KMS-11 (cell line): ENCODE measurements at regions not wholly inside any gene's neighbourhood (a gene's known extent, or its start where the extent isn't known, plus 50 kb on each side); places are given as distances from the start of the nearest gene placed in this dataset.

Source experiments
- H2AFZ ChIP-seq: fragments of 200-600 bp; sonication (generic); 2 replicates; pipeline ENCODE4 v1.6.1; 2016; ENCODE audit warnings: antibody characterized with exemption, mixed run types, low read depth
- H3K27ac ChIP-seq: fragments of 200-600 bp; sonication (generic); 2 replicates; pipeline ENCODE4 v1.6.1; 2016; ENCODE audit warnings: mild to moderate bottlenecking, mixed run types
- H3K27me3 ChIP-seq: fragments of 200-600 bp; sonication (generic); 2 replicates; pipeline ENCODE4 v1.6.1; 2017; ENCODE audit warnings: mild to moderate bottlenecking, low read depth, mixed run types, moderate library complexity; ENCODE audit not compliant: insufficient read depth
- H3K36me3 ChIP-seq: fragments of 200-600 bp; sonication (generic); 2 replicates; pipeline ENCODE4 v1.6.1; 2017; ENCODE audit warnings: mild to moderate bottlenecking, mixed run types; ENCODE audit not compliant: insufficient read depth
- H3K4me1 ChIP-seq: fragments of 200-600 bp; sonication (generic); 2 replicates; pipeline ENCODE4 v1.6.1; 2016; ENCODE audit warnings: mild to moderate bottlenecking, low read depth, mixed run types; ENCODE audit not compliant: poor library complexity, severe bottlenecking
- H3K4me2 ChIP-seq: fragments of 200-600 bp; sonication (generic); 2 replicates; pipeline ENCODE4 v1.7.0; 2016; ENCODE audit warnings: mild to moderate bottlenecking, mixed run types
- H3K4me3 ChIP-seq: fragments of 200-600 bp; sonication (generic); IDR thresholded peaks from 2 replicates; pipeline ENCODE4 v1.6.1; 2017; ENCODE audit warnings: low read depth, low read length, mixed read lengths; ENCODE audit not compliant: insufficient read depth
- H3K79me2 ChIP-seq: fragments of 200-600 bp; sonication (generic); 2 replicates; pipeline ENCODE4 v1.6.1; 2016; ENCODE audit warnings: low read depth, mixed run types; ENCODE audit not compliant: insufficient read depth
- H3K9ac ChIP-seq: fragments of 200-600 bp; sonication (generic); 2 replicates; pipeline ENCODE4 v1.6.1; 2016; ENCODE audit warnings: mild to moderate bottlenecking, mixed run types
- H4K20me1 ChIP-seq: fragments of 200-600 bp; sonication (generic); 2 replicates; pipeline ENCODE4 v1.6.1; 2016; ENCODE audit warnings: mild to moderate bottlenecking, mixed run types; ENCODE audit not compliant: insufficient read depth
- CTCF ChIP-seq: fragments of 200-600 bp; sonication (generic); conservative IDR thresholded peaks from 2 replicates; pipeline ENCODE4 v1.6.1; 2017; ENCODE audit warnings: low read depth, mild to moderate bottlenecking, antibody characterized with exemption, low read length, moderate library complexity, mixed read lengths

- no peak for TF ChIP-seq CTCF
- no peak overlapping the region for H2AFZ ChIP-seq
- no peak overlapping the region for H3K4me2 ChIP-seq
- no peaks in the 10 kb centered on the region for H3K36me3 ChIP-seq
- H3K9ac ChIP-seq, result no peak overlapping the region
- H3K4me1 ChIP-seq, result no peaks in the 10 kb centered on the region
- H4K20me1 ChIP-seq, result no peaks in the 10 kb centered on the region
- no peaks in the 10 kb centered on the region for H3K79me2 ChIP-seq
- no peaks in the 10 kb centered on the region for H3K27me3 ChIP-seq
- no peak overlapping the region for H3K27ac ChIP-seq
- H3K4me3 ChIP-seq, result no peak overlapping the region
Measured at GRCh38 chr5:39577529-39577928, 152.7 kb upstream of the DAB2 start.

GRCh38 chr5:39570403-39571027 lies 145.7 kb upstream of the DAB2 start:
- Histone ChIP-seq H3K4me2 (no peak overlapping the region), H2AFZ (no peak overlapping the region), H3K4me3 (no peak overlapping the region), H3K36me3 (no peaks in the 10 kb centered on the region), H4K20me1 (no peaks in the 10 kb centered on the region), H3K9ac (no peak overlapping the region), H3K79me2 (no peaks in the 10 kb centered on the region), H3K27me3 (no peaks in the 10 kb centered on the region), H3K4me1 (no peaks in the 10 kb centered on the region), H3K27ac (no peak overlapping the region)
- TF ChIP-seq CTCF, result peak; percentile 65

- Histone ChIP-seq H2AFZ (no peak overlapping the region), H3K4me3 (no peak overlapping the region), H3K36me3 (no peaks in the 10 kb centered on the region), H3K27ac (no peak overlapping the region), H4K20me1 (no peaks in the 10 kb centered on the region), H3K79me2 (no peaks in the 10 kb centered on the region), H3K9ac (no peak overlapping the region), H3K27me3 (no peaks in the 10 kb centered on the region), H3K4me2 (no peak overlapping the region), H3K4me1 (no peaks in the 10 kb centered on the region)
- TF ChIP-seq CTCF, result no peak
Measured at GRCh38 chr5:39569857-39570256, 145.1 kb upstream of the DAB2 start.

GRCh38 chr5:39566891-39567290 lies 142.1 kb upstream of the DAB2 start:
- TF ChIP-seq CTCF, result no peak
- Histone ChIP-seq H3K36me3 (no peaks in the 10 kb centered on the region), H3K27ac (no peak overlapping the region), H3K4me1 (no peaks in the 10 kb centered on the region), H2AFZ (no peak overlapping the region), H3K9ac (no peak overlapping the region), H3K4me2 (no peak overlapping the region), H4K20me1 (no peaks in the 10 kb centered on the region), H3K4me3 (no peak overlapping the region), H3K79me2 (no peaks in the 10 kb centered on the region), H3K27me3 (no peaks in the 10 kb centered on the region)
